ENCODE measurements at regions not wholly inside any gene's neighbourhood (a gene's known extent, or its start where the extent isn't known, plus 50 kb on each side); places are given as distances from the start of the nearest gene placed in this dataset.

- no peaks in the 10 kb centered on the region for H3K9me3 ChIP-seq
- H3K4me1 ChIP-seq = no peaks in the 10 kb centered on the region
- no peaks in the 10 kb centered on the region for H3K27me3 ChIP-seq
- H3K4me3 ChIP-seq = no peak overlapping the region
- WGBS, 2 donors = 36 to 49% methylated on average over 2 of the region's 2 CpGs
- no peak overlapping the region for H3K27ac ChIP-seq
- ATAC-seq (no peak), DNase-seq (no peak)
- no peaks in the 10 kb centered on the region for H3K36me3 ChIP-seq (replicated peaks in 1 of 2; ENCODE audit: insufficient read depth in 1 of 2, low read depth in 2 of 2)
- no peak for TF ChIP-seq CTCF (IDR thresholded peaks at IDR 0.05)
- TF ChIP-seq POLR2A (IDR thresholded peaks at IDR 0.05) = no peak
- intact Hi-C loops (cut with DNase I) = no loop called here
These were observed 144.3 kb upstream of the DGKB start for GRCh38 chr7:15046861-15047260.

- intact Hi-C loops (cut with DNase I) = no loop called here
- WGBS, 2 donors = 56 to 58% methylated on average over 6 of the region's 6 CpGs
- DNase-seq (no peak), ATAC-seq (no peak)
- Histone ChIP-seq H3K27ac (no peak overlapping the region), H3K4me1 (no peaks in the 10 kb centered on the region), H3K27me3 (no peaks in the 10 kb centered on the region), H3K9me3 (no peaks in the 10 kb centered on the region), H3K36me3 (replicated peaks in 1 of 2; ENCODE audit: insufficient read depth in 1 of 2, low read depth in 2 of 2) (no peaks in the 10 kb centered on the region), H3K4me3 (no peak overlapping the region)
- TF ChIP-seq CTCF (IDR thresholded peaks at IDR 0.05) (no peak), POLR2A (IDR thresholded peaks at IDR 0.05) (no peak)
These were observed 141.4 kb upstream of the DGKB start for GRCh38 chr7:15043931-15044330.

GRCh38 chr7:15042285-15043065 lies 139.9 kb upstream of the DGKB start:
- TF ChIP-seq POLR2A (IDR thresholded peaks at IDR 0.05) (no peak), CTCF (IDR thresholded peaks at IDR 0.05) (no peak)
- H3K4me3 ChIP-seq = no peak overlapping the region
- 45 to 50% methylated on average over 1 of the region's 1 CpG for WGBS, 2 donors
- no peaks in the 10 kb centered on the region for H3K36me3 ChIP-seq (replicated peaks in 1 of 2; ENCODE audit: insufficient read depth in 1 of 2, low read depth in 2 of 2)
- intact Hi-C loops (cut with DNase I) = no loop called here
- H3K27me3 ChIP-seq = no peaks in the 10 kb centered on the region
- no peak for DNase-seq
- H3K9me3 ChIP-seq = no peaks in the 10 kb centered on the region
- no peaks in the 10 kb centered on the region for H3K4me1 ChIP-seq
- H3K27ac ChIP-seq = no peak overlapping the region
- ATAC-seq = no peak

- 60 to 62% methylated on average over 5 of the region's 5 CpGs for WGBS, 2 donors
- H3K9me3 ChIP-seq = no peaks in the 10 kb centered on the region
- no peaks in the 10 kb centered on the region for H3K36me3 ChIP-seq (replicated peaks in 1 of 2; ENCODE audit: insufficient read depth in 1 of 2, low read depth in 2 of 2)
- no peaks in the 10 kb centered on the region for H3K27me3 ChIP-seq
- H3K4me1 ChIP-seq = no peaks in the 10 kb centered on the region
- no peak for TF ChIP-seq CTCF (IDR thresholded peaks at IDR 0.05)
- TF ChIP-seq POLR2A (IDR thresholded peaks at IDR 0.05) = no peak
- DNase-seq = no peak
- H3K4me3 ChIP-seq = no peak overlapping the region
- intact Hi-C loops (cut with DNase I) = no loop called here
- no peak for ATAC-seq
- H3K27ac ChIP-seq = no peak overlapping the region
These were observed 138.7 kb upstream of the DGKB start for GRCh38 chr7:15041226-15041625.

- Histone ChIP-seq H3K4me3 (no peak overlapping the region), H3K27me3 (no peaks in the 10 kb centered on the region), H3K4me1 (no peaks in the 10 kb centered on the region), H3K27ac (no peak overlapping the region), H3K36me3 (replicated peaks in 1 of 2; ENCODE audit: insufficient read depth in 1 of 2, low read depth in 2 of 2) (no peaks in the 10 kb centered on the region), H3K9me3 (no peaks in the 10 kb centered on the region)
- ATAC-seq = no peak
- TF ChIP-seq POLR2A (IDR thresholded peaks at IDR 0.05) = no peak
- no peak for TF ChIP-seq CTCF (IDR thresholded peaks at IDR 0.05)
- 51 to 62% methylated on average over 2 of the region's 2 CpGs for WGBS, 2 donors
- intact Hi-C loops (cut with DNase I) = no loop called here
- no peak for DNase-seq
These were observed 133.3 kb upstream of the DGKB start for GRCh38 chr7:15035814-15036213.
